Activated naive CD8-positive, alpha-beta T cell treated with anti-CD3 and anti-CD28 coated beads for 36 hours (primary cell): ENCODE measurements at regions not wholly inside any gene's neighbourhood (a gene's known extent, or its start where the extent isn't known, plus 50 kb on each side); places are given as distances from the start of the nearest gene placed in this dataset.

Experiments
- DNase-seq: peaks from one replicate; pipeline ENCODE4 v3.0.0; 2021
- H3K27ac Mint-ChIP-seq: one replicate; pipeline ENCODE4 v1.8.0; 2022; ENCODE audit warnings: mild to moderate bottlenecking, moderate library complexity, mixed read lengths
- H3K27me3 Mint-ChIP-seq: one replicate; pipeline ENCODE4 v1.8.0; 2022; ENCODE audit warnings: mild to moderate bottlenecking, mixed read lengths
- H3K36me3 Mint-ChIP-seq: one replicate; pipeline ENCODE4 v1.8.0; 2021; ENCODE audit warnings: mild to moderate bottlenecking, mixed read lengths
- H3K4me1 Mint-ChIP-seq: one replicate; pipeline ENCODE4 v1.8.0; 2021; ENCODE audit warnings: mixed read lengths
- H3K4me3 Mint-ChIP-seq: one replicate; pipeline ENCODE4 v1.8.0; 2022; ENCODE audit warnings: mild to moderate bottlenecking, moderate library complexity, mixed read lengths
- H3K9me3 Mint-ChIP-seq: one replicate; pipeline ENCODE4 v1.8.0; 2022; ENCODE audit warnings: mixed read lengths

- Mint-ChIP-seq H3K36me3 (no peaks in the 10 kb centered on the region), H3K27me3 (no peaks in the 10 kb centered on the region), H3K9me3 (no peaks in the 10 kb centered on the region), H3K4me3 (no peak overlapping the region), H3K4me1 (no peaks in the 10 kb centered on the region), H3K27ac (no peak overlapping the region)
- no peak for DNase-seq
Measured at GRCh38 chr10:128898133-128898915, 568.7 kb upstream of the MGMT start.

- no peaks in the 10 kb centered on the region for H3K9me3 Mint-ChIP-seq
- DNase-seq = no peak
- H3K27ac Mint-ChIP-seq = no peak overlapping the region
- H3K36me3 Mint-ChIP-seq = no peaks in the 10 kb centered on the region
- no peaks in the 10 kb centered on the region for H3K27me3 Mint-ChIP-seq
- no peaks in the 10 kb centered on the region for H3K4me1 Mint-ChIP-seq
- no peak overlapping the region for H3K4me3 Mint-ChIP-seq
Measured at GRCh38 chr10:128898916-128899195, 568.2 kb upstream of the MGMT start.

GRCh38 chr10:128900456-128900855, 566.6 kb upstream of the MGMT start:
- H3K4me3 Mint-ChIP-seq = no peak overlapping the region
- H3K9me3 Mint-ChIP-seq = no peaks in the 10 kb centered on the region
- no peaks in the 10 kb centered on the region for H3K4me1 Mint-ChIP-seq
- no peak for DNase-seq
- H3K36me3 Mint-ChIP-seq = no peaks in the 10 kb centered on the region
- no peak overlapping the region for H3K27ac Mint-ChIP-seq
- no peaks in the 10 kb centered on the region for H3K27me3 Mint-ChIP-seq

- H3K27ac Mint-ChIP-seq = no peak overlapping the region
- no peaks in the 10 kb centered on the region for H3K36me3 Mint-ChIP-seq
- H3K4me3 Mint-ChIP-seq = no peak overlapping the region
- H3K4me1 Mint-ChIP-seq = no peaks in the 10 kb centered on the region
- no peaks in the 10 kb centered on the region for H3K9me3 Mint-ChIP-seq
- DNase-seq = no peak
- H3K27me3 Mint-ChIP-seq = no peaks in the 10 kb centered on the region
Measured at GRCh38 chr10:128901236-128901635, 565.8 kb upstream of the MGMT start.

- H3K27ac Mint-ChIP-seq = no peak overlapping the region
- DNase-seq = no peak
- H3K4me3 Mint-ChIP-seq = no peak overlapping the region
- no peaks in the 10 kb centered on the region for H3K4me1 Mint-ChIP-seq
- H3K27me3 Mint-ChIP-seq = no peaks in the 10 kb centered on the region
- H3K9me3 Mint-ChIP-seq = no peaks in the 10 kb centered on the region
- H3K36me3 Mint-ChIP-seq = no peaks in the 10 kb centered on the region
Measured at GRCh38 chr10:128902031-128902710, 564.9 kb upstream of the MGMT start.

- no peaks in the 10 kb centered on the region for H3K36me3 Mint-ChIP-seq
- no peaks in the 10 kb centered on the region for H3K4me1 Mint-ChIP-seq
- no peaks in the 10 kb centered on the region for H3K27me3 Mint-ChIP-seq
- H3K27ac Mint-ChIP-seq = no peak overlapping the region
- H3K9me3 Mint-ChIP-seq = no peaks in the 10 kb centered on the region
- no peak for DNase-seq
- H3K4me3 Mint-ChIP-seq = no peak overlapping the region
Measured at GRCh38 chr10:128907155-128907941, 559.7 kb upstream of the MGMT start.

GRCh38 chr10:128908099-128908498, 558.9 kb upstream of the MGMT start:
- no peak overlapping the region for H3K4me3 Mint-ChIP-seq
- DNase-seq = no peak
- H3K27ac Mint-ChIP-seq = peak overlapping the region; percentile 6
- peaks cover under 1% of the 10 kb centered on the region for H3K4me1 Mint-ChIP-seq
- H3K36me3 Mint-ChIP-seq = no peaks in the 10 kb centered on the region
- no peaks in the 10 kb centered on the region for H3K27me3 Mint-ChIP-seq
- H3K9me3 Mint-ChIP-seq = no peaks in the 10 kb centered on the region

GRCh38 chr10:128908499-128908898, 558.5 kb upstream of the MGMT start:
- H3K27ac Mint-ChIP-seq = no peak overlapping the region
- H3K4me3 Mint-ChIP-seq = no peak overlapping the region
- H3K4me1 Mint-ChIP-seq = peaks cover 2% of the 10 kb centered on the region
- H3K36me3 Mint-ChIP-seq = no peaks in the 10 kb centered on the region
- no peaks in the 10 kb centered on the region for H3K27me3 Mint-ChIP-seq
- no peak for DNase-seq
- no peaks in the 10 kb centered on the region for H3K9me3 Mint-ChIP-seq

- Mint-ChIP-seq H3K9me3 (no peaks in the 10 kb centered on the region), H3K4me3 (no peak overlapping the region)
Measured at GRCh38 chr10:128912568-128913311, 554.3 kb upstream of the MGMT start.

GRCh38 chr10:128914681-128915080, 552.4 kb upstream of the MGMT start:
- no peaks in the 10 kb centered on the region for H3K9me3 Mint-ChIP-seq
- H3K4me1 Mint-ChIP-seq = peaks cover 2% of the 10 kb centered on the region
- no peak overlapping the region for H3K27ac Mint-ChIP-seq
- no peak for DNase-seq
- H3K4me3 Mint-ChIP-seq = no peak overlapping the region
- H3K27me3 Mint-ChIP-seq = peaks cover 14% of the 10 kb centered on the region
- H3K36me3 Mint-ChIP-seq = no peaks in the 10 kb centered on the region

More at GRCh38 chr10:128912568-128913311, 554.3 kb upstream of the MGMT start:
- no peak for DNase-seq
- Mint-ChIP-seq H3K27me3 (peaks cover 14% of the 10 kb centered on the region), H3K27ac (no peak overlapping the region), H3K4me1 (peaks cover 2% of the 10 kb centered on the region), H3K36me3 (no peaks in the 10 kb centered on the region)

- H3K27me3 Mint-ChIP-seq = peaks cover 14% of the 10 kb centered on the region
- no peaks in the 10 kb centered on the region for H3K9me3 Mint-ChIP-seq
- H3K27ac Mint-ChIP-seq = no peak overlapping the region
- DNase-seq = no peak
- no peaks in the 10 kb centered on the region for H3K36me3 Mint-ChIP-seq
- H3K4me1 Mint-ChIP-seq = peaks cover 2% of the 10 kb centered on the region
- H3K4me3 Mint-ChIP-seq = no peak overlapping the region
Measured at GRCh38 chr10:128915630-128916029, 551.4 kb upstream of the MGMT start.

- no peak for DNase-seq
- Mint-ChIP-seq H3K4me3 (no peak overlapping the region), H3K36me3 (no peaks in the 10 kb centered on the region), H3K27me3 (peaks cover 15% of the 10 kb centered on the region), H3K9me3 (no peaks in the 10 kb centered on the region), H3K4me1 (peaks cover 2% of the 10 kb centered on the region), H3K27ac (no peak overlapping the region)
Measured at GRCh38 chr10:128916383-128916782, 550.7 kb upstream of the MGMT start.

GRCh38 chr10:128921389-128922022, 545.5 kb upstream of the MGMT start:
- no peaks in the 10 kb centered on the region for H3K36me3 Mint-ChIP-seq
- no peak overlapping the region for H3K4me3 Mint-ChIP-seq
- no peaks in the 10 kb centered on the region for H3K4me1 Mint-ChIP-seq
- no peak for DNase-seq
- H3K9me3 Mint-ChIP-seq = no peaks in the 10 kb centered on the region
- no peak overlapping the region for H3K27ac Mint-ChIP-seq
- peaks cover 16% of the 10 kb centered on the region for H3K27me3 Mint-ChIP-seq

GRCh38 chr10:128922172-128922571, 544.9 kb upstream of the MGMT start:
- Mint-ChIP-seq H3K27ac (no peak overlapping the region), H3K36me3 (no peaks in the 10 kb centered on the region), H3K4me1 (no peaks in the 10 kb centered on the region), H3K27me3 (peaks cover 11% of the 10 kb centered on the region), H3K4me3 (no peak overlapping the region), H3K9me3 (no peaks in the 10 kb centered on the region)
- no peak for DNase-seq
